Astrocyte of the spinal cord (primary cell): ENCODE measurements at regions not wholly inside any gene's neighbourhood (a gene's known extent, or its start where the extent isn't known, plus 50 kb on each side); places are given as distances from the start of the nearest gene placed in this dataset.

Experiments
- DNase-seq: peaks from one replicate; pipeline ENCODE4 v3.0.0; 2011; ENCODE audit warnings: low read depth, low spot score
- H3K4me3 ChIP-seq: 2 replicates; pipeline ENCODE4 v1.5.1; 2011; ENCODE audit warnings: low read depth, mild to moderate bottlenecking, low read length, moderate library complexity
- CTCF ChIP-seq: IDR thresholded peaks from 2 replicates; pipeline ENCODE4 v1.5.1; 2012; ENCODE audit warnings: low read depth, mild to moderate bottlenecking, low read length, inconsistent platforms
- in situ Hi-C: cut with HindIII; loops from 2 replicates; pipeline ENCODE4 v1.10.0; 2017; ENCODE audit warnings: low sequenced_read_pairs

- no peak for TF ChIP-seq CTCF
- no peak overlapping the region for H3K4me3 ChIP-seq
- in situ Hi-C loops: no loop called here
- no peak for DNase-seq
Observed at GRCh38 chr6:150747155-150747554, 118.3 kb upstream of the MTHFD1L start.

- no peak for DNase-seq
- H3K4me3 ChIP-seq: no peak overlapping the region
- TF ChIP-seq CTCF: no peak
- in situ Hi-C loops: no loop called here
Observed at GRCh38 chr6:150749091-150749670, 116.3 kb upstream of the MTHFD1L start.

- no peak for TF ChIP-seq CTCF
- in situ Hi-C loops: no loop called here
- H3K4me3 ChIP-seq: no peak overlapping the region
- peak; percentile 62 for DNase-seq
Observed at GRCh38 chr6:150751296-150751695, 114.2 kb upstream of the MTHFD1L start.

- no peak for TF ChIP-seq CTCF
Observed at GRCh38 chr6:150752409-150752808, 113.1 kb upstream of the MTHFD1L start.

GRCh38 chr6:150753371-150754064 is 112.0 kb upstream of the MTHFD1L start:
- no peak for DNase-seq
- no peak overlapping the region for H3K4me3 ChIP-seq
- in situ Hi-C loops: no loop called here
- no peak for TF ChIP-seq CTCF

More at GRCh38 chr6:150752409-150752808, 113.1 kb upstream of the MTHFD1L start:
- no peak for DNase-seq
- in situ Hi-C loops: no loop called here
- no peak overlapping the region for H3K4me3 ChIP-seq

GRCh38 chr6:150755042-150755441 is 110.5 kb upstream of the MTHFD1L start:
- no peak overlapping the region for H3K4me3 ChIP-seq
- DNase-seq: no peak
- in situ Hi-C loops: no loop called here
- no peak for TF ChIP-seq CTCF
